ENCODE measurements at regions not wholly inside any gene's neighbourhood (a gene's known extent, or its start where the extent isn't known, plus 50 kb on each side); places are given as distances from the start of the nearest gene placed in this dataset.

- TF ChIP-seq CTCF (conservative IDR thresholded peaks at IDR 0.05; ENCODE audit: low read depth, low read length): no peak
- no peak for TF ChIP-seq MXI1 (IDR thresholded peaks at IDR 0.05; ENCODE audit: borderline replicate concordance, low read depth, low read length)
- TF ChIP-seq, protein P1, sequence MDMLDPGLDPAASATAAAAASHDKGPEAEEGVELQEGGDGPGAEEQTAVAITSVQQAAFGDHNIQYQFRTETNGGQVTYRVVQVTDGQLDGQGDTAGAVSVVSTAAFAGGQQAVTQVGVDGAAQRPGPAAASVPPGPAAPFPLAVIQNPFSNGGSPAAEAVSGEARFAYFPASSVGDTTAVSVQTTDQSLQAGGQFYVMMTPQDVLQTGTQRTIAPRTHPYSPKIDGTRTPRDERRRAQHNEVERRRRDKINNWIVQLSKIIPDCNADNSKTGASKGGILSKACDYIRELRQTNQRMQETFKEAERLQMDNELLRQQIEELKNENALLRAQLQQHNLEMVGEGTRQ (IDR thresholded peaks at IDR 0.05; ENCODE audit: low read depth, low read length): no peak
- TF ChIP-seq POLR2A (IDR thresholded peaks at IDR 0.05; ENCODE audit: low read depth, low read length): no peak
- no peak for TF ChIP-seq RAD21 (IDR thresholded peaks at IDR 0.05; ENCODE audit: low read length)
- no peak for TF ChIP-seq RFX5 (IDR thresholded peaks at IDR 0.05; ENCODE audit: low read depth, low read length)
These were observed 431.9 kb upstream of the AGTR1 start for GRCh38 chr3:148265841-148266240.

Measured in IMR-90 (cell line).